T1000 (cell line): ENCODE measurements at regions not wholly inside any gene's neighbourhood (a gene's known extent, or its start where the extent isn't known, plus 50 kb on each side); places are given as distances from the start of the nearest gene placed in this dataset.

Experiments used
- DNase-seq: peaks from one replicate; lab custom pipeline; 2025; ENCODE audit warnings: mixed read lengths; lab: John Stamatoyannopoulos, UW

- no peak for DNase-seq
These were observed 88.8 kb upstream of the CALM2 start for GRCh38 chr2:47265158-47265557.

- no peak for DNase-seq
These were observed 88.4 kb upstream of the CALM2 start for GRCh38 chr2:47264686-47265085.

GRCh38 chr2:47264143-47264542, 87.8 kb upstream of the CALM2 start:
- DNase-seq, result no peak

GRCh38 chr2:47262657-47263056, 86.3 kb upstream of the CALM2 start:
- DNase-seq, result no peak

- DNase-seq, result no peak
These were observed 84.7 kb upstream of the CALM2 start for GRCh38 chr2:47260971-47261370.

GRCh38 chr2:47259829-47260228, 83.5 kb upstream of the CALM2 start:
- no peak for DNase-seq

GRCh38 chr2:47257946-47258348, 81.6 kb upstream of the CALM2 start:
- DNase-seq, result no peak

- no peak for DNase-seq
These were observed 80.2 kb upstream of the CALM2 start for GRCh38 chr2:47256416-47257087.

- no peak for DNase-seq
These were observed 79.5 kb upstream of the CALM2 start for GRCh38 chr2:47255794-47256193.

GRCh38 chr2:47254464-47254863, 78.2 kb upstream of the CALM2 start:
- no peak for DNase-seq

- DNase-seq, result no peak
These were observed 77.1 kb upstream of the CALM2 start for GRCh38 chr2:47253447-47253846.

GRCh38 chr2:47251404-47251675, 75.0 kb upstream of the CALM2 start:
- no peak for DNase-seq

GRCh38 chr2:47250586-47251403, 74.5 kb upstream of the CALM2 start:
- DNase-seq, result no peak

DNA sequence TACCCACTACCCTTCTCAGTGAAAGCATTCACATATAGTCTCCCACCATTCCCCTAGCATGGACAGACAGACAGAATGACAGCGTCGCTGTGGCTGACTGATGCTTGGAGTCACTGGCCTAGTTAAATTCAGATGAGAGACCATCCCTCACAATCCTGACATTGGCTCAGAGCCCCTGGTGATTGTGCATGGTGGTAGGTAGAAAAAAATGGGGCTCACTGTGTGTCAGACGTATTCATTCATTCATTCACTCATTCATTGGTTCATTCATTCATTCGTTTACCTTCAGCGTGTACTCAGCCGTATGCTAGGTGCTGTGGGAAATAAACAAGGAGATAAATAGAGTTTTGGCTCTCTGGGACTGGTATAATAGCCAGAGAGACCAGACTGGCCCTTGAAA, 73.6 kb upstream of the CALM2 start:
- DNase-seq, result no peak

DNA sequence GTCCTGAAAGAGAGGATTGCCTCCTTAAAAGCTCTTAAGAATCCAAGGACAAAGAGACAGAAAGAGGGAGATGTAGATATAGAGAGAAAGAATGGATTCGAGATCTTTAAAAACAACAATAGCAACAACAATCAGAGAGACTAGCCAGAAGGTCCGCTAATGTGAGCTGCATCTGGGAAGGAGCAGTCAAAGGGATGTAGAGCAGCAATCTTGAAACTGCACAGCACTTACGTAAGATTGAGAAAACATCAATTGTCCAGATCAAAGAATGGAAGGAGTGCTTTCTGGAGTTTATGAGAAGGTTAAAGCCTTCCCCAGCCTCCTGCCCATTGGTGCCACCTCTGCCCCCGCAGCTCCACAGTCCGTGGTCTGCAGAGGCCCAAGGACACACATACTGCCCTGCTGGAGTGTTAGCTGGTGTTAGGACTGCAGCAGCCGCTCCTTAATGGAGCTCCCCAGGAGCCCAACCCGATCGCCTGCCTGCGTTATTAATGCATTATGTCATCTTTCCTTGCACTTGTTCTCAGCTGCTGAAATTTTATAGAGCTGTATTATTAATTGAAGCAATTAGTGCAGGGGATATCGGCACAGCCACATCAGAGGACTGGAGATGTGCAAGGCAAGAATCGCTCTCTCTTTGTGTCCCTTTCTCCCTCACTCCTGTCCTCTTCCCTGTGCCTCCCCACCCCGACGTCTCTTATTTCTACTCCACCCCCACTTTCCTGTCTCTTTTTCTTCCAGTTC, 73.0 kb upstream of the CALM2 start:
- DNase-seq, result no peak

DNA sequence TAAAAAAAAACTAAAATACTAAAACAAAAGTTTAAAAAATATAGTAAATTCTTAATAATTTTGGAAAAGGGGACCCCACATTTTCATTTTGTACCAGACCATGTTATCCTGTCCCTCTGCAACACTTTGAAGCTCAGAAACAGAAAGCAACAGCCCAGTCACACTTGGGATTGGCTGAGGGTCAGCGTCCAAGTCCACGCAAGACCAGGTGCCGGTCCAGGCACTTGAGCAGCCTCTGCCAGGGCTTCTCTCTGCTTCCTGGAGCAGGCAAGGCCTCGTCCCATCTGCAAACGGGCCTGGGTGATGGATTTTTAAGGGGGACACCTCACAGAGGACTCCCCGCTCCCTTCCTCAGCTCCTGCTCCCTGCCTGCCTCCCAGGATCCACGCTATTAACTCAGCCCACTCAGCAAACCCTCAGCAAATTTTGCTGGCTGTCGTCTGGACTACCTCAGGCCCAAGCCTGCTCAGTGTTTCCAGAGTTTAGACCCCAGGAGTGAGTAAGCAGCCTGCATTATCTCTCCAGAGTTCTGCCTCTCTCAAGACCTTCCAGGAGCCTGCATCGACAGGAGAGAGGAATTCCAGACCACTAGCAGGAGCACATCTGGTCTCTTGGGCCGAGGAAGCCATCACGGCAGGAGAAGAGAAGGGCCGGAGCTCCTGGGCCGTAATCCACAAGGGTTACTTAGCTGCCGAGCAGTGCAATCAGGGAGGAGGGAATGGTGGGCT, 67.4 kb upstream of the CALM2 start:
- no peak for DNase-seq

- no peak for DNase-seq
These were observed 65.4 kb upstream of the CALM2 start for GRCh38 chr2:47241715-47242114.

DNA sequence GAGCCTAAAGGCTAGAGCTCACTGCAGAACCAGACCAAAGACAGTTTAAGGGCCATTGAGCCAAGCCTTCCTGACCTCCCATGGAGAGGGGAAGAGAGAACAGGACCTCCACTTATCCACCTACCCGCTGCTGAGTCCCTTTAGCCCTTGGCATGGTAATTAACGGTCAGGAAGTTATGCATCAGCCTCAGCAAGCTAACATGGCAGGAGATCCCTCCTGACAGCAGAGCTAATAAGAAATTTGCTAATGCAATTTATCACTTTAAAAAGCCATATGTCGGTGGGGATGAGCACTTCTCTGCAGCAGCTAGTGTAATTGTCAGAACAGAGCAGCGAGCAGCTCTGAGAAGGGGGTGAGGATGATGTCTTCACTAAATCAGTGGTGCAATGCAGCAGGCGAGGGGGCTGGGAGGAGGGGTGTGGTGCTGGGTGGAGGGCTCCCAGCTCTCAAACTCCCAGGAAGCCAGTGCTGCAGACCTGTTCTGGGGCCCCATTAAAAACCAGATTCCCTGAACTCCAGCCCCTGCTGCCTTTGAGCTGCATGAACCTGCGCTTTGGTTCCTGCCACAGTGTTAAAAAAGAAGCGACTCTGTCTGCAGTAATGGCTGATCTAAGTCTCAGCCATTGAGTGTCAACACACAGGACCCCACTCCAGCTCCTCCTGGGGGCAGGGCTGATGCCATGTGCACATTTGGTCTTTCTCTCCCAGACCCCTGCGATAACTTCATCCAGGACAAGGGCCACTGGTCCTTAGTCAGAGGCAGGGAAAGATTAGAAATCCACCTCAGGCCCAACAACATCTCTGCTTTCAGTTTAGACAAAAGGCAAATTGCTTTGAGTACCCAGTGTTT, 63.0 kb upstream of the CALM2 start:
- no peak for DNase-seq

DNA sequence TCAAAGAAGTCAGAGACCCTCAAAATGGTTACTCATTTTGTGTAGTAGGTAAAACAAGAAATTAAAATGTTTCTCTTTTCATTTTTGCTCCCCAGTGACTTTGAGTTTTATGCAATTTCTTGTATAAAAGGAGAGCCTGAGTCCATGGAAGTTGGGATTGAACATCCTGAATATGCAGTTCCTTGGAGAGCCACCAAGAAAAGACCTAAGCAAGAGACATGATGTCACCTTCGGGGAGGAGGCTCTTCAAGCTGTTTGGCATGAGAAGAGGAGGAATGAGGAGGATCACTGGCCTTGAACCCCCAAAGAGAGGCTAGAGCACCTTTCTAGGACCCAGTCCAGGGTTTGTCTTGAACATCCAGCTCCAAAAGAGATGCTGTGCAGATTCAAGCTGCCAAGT, 62.3 kb upstream of the CALM2 start:
- DNase-seq, result no peak

DNA sequence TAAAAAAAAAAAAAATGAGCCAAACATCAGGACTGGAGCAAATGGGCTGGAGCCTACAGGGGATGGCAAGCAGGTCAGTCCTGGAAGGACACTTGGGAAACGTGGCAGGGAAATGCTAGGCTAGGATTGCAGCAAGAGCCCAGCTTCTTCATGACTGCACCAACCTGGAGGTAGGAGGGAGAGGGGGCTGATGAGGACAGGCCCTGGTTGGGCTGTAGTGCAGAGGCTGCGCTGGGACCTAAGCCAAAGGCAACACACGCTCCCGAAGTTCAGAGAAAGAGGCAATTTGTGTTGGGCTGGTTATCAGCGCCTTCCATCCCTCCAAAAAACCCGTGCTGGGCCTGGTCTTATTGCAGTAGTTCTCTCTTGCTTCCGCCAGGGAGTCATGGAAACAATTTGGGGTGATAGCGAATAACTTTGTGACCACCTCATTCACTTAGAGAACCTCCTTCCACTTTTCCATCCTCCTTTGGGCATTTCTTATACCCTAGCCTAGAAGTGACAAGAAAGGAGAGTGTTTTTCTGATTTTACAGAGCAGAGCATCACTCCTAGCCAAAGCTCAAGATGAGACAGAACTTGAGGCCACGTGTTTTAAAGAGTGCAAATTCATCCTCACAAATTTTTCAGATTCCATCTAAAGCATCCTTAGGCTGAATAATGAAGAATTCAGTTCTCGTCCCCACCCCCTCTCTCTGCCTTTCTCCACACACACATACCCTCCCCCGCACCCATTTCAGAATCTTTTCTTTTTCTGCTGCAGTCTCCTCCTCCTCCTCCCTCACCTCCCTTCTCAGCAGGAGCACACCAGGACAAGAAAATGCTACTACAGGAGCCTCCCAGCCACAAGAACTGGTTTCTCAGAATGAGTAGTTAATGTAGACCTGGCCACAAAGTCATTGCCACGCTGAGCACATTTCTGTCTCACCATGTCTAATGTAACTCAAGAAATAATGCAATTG, 61.3 kb upstream of the CALM2 start:
- no peak for DNase-seq
